ENCODE measurements at regions not wholly inside any gene's neighbourhood (a gene's known extent, or its start where the extent isn't known, plus 50 kb on each side); places are given as distances from the start of the nearest gene placed in this dataset.
"Not testable (repeated sequence)": the region's sequence is repeated elsewhere in the genome, so short reads cannot be mapped to it uniquely, and the experiment has no call there.

DNA sequence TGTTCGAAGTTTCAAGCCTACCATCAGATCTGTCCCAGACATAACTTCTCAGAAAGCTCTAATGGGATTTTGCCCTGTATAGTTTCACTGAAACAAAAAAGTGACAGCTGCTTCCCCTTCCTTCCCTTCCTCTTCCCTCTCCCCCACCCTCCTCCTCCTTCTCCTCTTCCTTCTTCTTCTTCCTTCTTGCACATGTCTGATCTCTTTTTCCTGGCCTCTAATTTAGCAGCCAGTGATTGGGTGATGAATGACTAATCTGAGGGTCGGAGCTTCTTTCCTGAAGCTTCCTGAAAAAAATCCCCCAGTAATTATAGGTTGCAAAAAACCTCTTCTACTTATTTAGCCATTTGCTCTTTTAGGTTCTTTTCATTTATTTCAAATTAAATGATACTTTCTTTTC lies 168.7 kb downstream of the POTEB3 start:
- no peak for TF ChIP-seq CTCF (IDR thresholded peaks at IDR 0.05; ENCODE audit: unreplicated experiment in 3 of 3)
- no peaks in the 10 kb centered on the region for H3K36me3 Mint-ChIP-seq (ENCODE audit: low read depth)
- H3K27ac Mint-ChIP-seq, result no peak overlapping the region
- H3K27me3 Mint-ChIP-seq (ENCODE audit: low read depth), result no peaks in the 10 kb centered on the region
- no peak overlapping the region for H3K4me3 Mint-ChIP-seq
- no peaks in the 10 kb centered on the region for H3K4me1 Mint-ChIP-seq
- peaks cover 41% of the 10 kb centered on the region for H3K9me3 Mint-ChIP-seq

GRCh38 chr15:21270474-21270873 lies 169.8 kb downstream of the POTEB3 start:
- TF ChIP-seq CTCF (IDR thresholded peaks at IDR 0.05; ENCODE audit: unreplicated experiment in 3 of 3), result no peak
- Mint-ChIP-seq H3K4me1 (no peaks in the 10 kb centered on the region), H3K36me3 (ENCODE audit: low read depth) (no peaks in the 10 kb centered on the region), H3K27me3 (ENCODE audit: low read depth) (no peaks in the 10 kb centered on the region), H3K9me3 (peaks cover 40% of the 10 kb centered on the region), H3K4me3 (no peak overlapping the region), H3K27ac (no peak overlapping the region)

DNA sequence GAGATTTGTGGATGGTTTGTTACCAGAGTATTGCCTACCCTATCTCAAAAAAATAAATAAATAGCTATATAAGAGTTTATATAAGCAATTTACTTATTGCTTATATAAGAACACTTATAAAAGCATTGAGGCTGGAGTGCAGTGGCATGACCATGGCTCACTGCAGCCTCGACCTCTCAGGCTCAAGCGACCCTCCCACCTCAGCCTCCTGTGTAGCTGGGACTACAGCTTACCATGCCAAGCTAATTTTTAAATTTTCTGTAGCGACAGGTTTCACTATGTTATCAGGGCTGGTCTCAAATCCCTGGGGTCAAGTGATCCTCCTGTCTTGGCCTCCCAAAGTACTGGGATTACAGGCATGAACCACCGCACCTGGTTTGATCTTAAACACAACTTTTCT lies 170.6 kb downstream of the POTEB3 start:
- not testable (repeated sequence) for H3K36me3 Mint-ChIP-seq (ENCODE audit: low read depth); H3K4me1 Mint-ChIP-seq; H3K27me3 Mint-ChIP-seq (ENCODE audit: low read depth); H3K27ac Mint-ChIP-seq; H3K4me3 Mint-ChIP-seq
- peaks cover 43% of the 10 kb centered on the region for H3K9me3 Mint-ChIP-seq

GRCh38 chr15:21269121-21269520 lies 171.2 kb downstream of the POTEB3 start:
- no peak overlapping the region for H3K4me3 Mint-ChIP-seq
- no peaks in the 10 kb centered on the region for H3K36me3 Mint-ChIP-seq (ENCODE audit: low read depth)
- no peak overlapping the region for H3K27ac Mint-ChIP-seq
- TF ChIP-seq CTCF (IDR thresholded peaks at IDR 0.05; ENCODE audit: unreplicated experiment in 3 of 3), result no peak
- peaks cover 46% of the 10 kb centered on the region for H3K9me3 Mint-ChIP-seq
- H3K27me3 Mint-ChIP-seq (ENCODE audit: low read depth), result no peaks in the 10 kb centered on the region
- H3K4me1 Mint-ChIP-seq, result no peaks in the 10 kb centered on the region

DNA sequence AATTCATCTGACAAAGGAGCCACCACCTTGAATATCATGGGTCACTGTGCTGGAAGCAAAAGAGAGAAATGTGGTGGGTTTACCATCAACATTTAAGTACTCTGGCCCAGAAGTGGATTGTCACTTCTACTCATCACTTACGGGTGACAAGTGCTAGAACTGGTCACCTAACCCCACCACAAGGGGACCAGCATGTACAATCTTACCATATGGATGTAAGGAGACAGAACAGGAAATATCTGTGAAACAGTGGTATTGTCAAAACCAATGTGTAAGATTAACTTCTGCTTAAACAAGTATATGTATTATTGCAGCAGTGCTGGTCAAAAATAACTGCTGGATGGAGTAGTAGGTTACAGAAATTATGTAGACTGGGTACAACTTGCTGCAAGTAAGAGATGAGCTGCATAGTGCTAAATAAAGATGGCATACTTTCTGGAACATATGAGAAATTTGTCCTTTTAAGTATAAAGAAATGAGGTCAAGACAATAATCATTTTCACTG lies 171.8 kb downstream of the POTEB3 start:
- Mint-ChIP-seq H3K4me3 (no peak overlapping the region), H3K36me3 (ENCODE audit: low read depth) (no peaks in the 10 kb centered on the region), H3K9me3 (peaks cover 49% of the 10 kb centered on the region), H3K27ac (no peak overlapping the region), H3K27me3 (ENCODE audit: low read depth) (no peaks in the 10 kb centered on the region), H3K4me1 (no peaks in the 10 kb centered on the region)
- TF ChIP-seq CTCF (IDR thresholded peaks at IDR 0.05; ENCODE audit: unreplicated experiment in 3 of 3), result no peak

DNA sequence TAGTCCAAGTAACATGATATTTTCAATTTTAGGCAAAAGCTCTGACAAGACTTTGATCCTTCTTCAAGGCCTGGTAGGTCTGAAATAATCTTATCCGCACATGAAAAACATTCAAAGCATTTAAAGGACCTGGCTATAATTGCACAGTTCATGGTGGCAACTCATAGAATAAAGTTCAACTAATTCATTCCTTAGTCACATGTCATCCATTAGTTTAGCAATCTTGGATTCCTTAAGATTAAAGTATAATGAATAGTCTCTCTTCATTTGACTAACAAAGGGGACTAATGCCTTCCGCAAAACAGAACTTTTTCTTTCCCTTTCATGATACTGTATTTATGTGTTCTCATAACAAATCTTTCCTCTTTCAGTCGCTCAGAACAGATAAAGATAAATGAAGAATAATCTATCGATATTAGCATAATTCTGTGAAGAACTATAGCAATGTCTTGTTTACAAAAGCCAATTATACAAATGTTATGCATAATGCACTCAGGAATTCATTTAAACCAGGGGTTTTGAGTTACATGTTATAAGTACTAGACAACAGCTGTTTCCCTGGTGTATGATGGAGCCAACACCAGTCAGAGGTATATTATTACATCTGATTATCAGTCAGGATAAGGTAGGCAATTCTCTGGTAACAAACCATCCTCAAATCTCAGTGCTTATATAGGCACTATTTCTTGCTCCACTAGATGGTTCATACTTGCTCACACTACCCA lies 172.5 kb downstream of the POTEB3 start:
- peaks cover 52% of the 10 kb centered on the region for H3K9me3 Mint-ChIP-seq
- H3K27ac Mint-ChIP-seq, result no peak overlapping the region
- TF ChIP-seq CTCF (IDR thresholded peaks at IDR 0.05; ENCODE audit: unreplicated experiment in 3 of 3), result no peak
- H3K4me1 Mint-ChIP-seq, result no peaks in the 10 kb centered on the region
- no peaks in the 10 kb centered on the region for H3K36me3 Mint-ChIP-seq (ENCODE audit: low read depth)
- H3K27me3 Mint-ChIP-seq (ENCODE audit: low read depth), result no peaks in the 10 kb centered on the region
- H3K4me3 Mint-ChIP-seq, result no peak overlapping the region

Data from nephron (organoid).